GOT3 (cell line): ENCODE measurements at regions not wholly inside any gene's neighbourhood (a gene's known extent, or its start where the extent isn't known, plus 50 kb on each side); places are given as distances from the start of the nearest gene placed in this dataset.

ENCODE experiments used
- DNase-seq: peaks from one replicate; lab custom pipeline; 2025; ENCODE audit warnings: mixed read lengths; lab: John Stamatoyannopoulos, UW

DNA sequence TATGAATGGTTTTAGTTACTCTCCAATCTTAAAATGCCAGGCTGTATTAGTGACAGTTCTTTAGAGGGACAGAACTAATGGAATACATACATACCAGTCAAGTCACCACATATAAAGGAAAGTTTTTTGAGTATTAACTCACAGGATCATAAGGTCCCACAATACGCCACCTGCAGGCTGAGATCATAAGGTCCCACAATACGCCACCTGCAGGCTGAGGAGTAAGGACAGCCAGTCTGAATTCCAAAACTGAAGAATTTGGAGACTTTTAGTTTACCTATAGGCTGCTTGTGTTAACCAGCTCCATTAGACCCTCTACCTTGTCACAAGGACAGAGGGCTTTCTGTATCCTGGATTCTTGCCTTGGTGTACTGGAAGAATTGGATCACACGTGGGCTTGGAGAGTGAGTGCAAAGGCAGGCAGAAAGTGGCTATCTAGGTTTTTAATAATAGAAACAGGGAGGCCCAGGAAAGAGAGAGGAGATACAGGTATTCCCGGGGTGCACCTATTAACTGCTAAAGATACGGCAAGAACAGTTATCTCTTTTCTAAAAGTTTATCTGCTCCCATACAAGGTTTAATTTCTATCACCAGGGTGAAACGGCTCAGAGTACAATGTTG, 234.9 kb upstream of the CYRIA start:
- DNase-seq = no peak

DNA sequence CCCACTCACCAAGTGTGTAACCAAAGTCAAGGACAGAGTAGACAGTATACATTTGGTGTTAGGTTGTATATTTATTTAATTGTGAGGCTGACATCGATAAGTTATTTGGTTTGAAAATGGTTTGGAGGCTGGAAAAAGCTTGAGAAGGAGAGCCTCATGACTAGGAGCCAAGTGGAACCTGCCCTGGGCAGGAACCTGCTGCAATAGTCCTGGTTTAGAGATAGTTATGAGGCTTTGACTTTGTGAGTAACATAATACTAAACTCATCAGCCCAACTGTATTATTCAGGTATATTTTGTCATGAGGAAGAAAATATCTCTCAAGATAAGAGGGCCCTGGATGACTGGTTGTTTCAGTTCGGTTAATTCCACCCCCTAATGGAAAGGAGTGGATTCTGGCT, 234.3 kb upstream of the CYRIA start:
- DNase-seq = no peak

DNA sequence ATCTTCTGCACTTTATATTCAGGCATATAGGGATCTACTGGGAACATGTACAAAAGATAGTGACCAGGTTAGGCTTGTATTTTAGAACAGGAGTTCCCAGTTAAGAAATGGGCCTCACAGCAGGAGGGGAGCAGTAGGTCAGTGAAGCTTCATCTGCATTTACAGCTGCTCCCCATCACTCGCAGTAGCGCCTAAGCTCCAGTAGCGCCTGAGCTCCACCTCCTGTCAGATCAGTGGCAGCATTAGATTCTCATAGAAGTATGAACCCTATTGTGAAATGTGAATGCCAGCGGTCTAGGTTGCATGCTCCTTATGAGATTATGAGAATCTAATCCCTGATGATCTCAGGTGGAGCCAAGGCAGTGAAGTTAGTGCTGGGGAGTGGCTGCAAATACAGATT, 224.4 kb upstream of the CYRIA start:
- no peak for DNase-seq

DNA sequence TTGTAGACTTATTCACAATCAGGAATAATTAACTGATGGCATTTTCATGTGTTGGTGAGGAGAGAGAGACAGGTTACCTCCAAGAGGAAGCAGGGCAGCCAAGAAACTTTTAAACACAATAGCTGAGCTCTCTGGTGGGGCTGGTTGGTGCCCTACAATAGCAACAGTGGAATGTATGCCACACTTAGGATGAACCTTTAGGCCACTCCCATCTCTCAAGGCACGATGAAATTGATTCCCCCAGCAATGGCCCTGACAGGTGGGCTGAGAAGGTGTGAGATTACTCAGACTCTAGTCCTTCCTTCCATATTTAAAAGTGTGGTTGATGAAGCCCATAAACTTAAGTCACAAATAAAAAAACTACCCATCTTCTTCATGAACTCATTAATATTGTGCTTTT, 219.4 kb upstream of the CYRIA start:
- DNase-seq = no peak

DNA sequence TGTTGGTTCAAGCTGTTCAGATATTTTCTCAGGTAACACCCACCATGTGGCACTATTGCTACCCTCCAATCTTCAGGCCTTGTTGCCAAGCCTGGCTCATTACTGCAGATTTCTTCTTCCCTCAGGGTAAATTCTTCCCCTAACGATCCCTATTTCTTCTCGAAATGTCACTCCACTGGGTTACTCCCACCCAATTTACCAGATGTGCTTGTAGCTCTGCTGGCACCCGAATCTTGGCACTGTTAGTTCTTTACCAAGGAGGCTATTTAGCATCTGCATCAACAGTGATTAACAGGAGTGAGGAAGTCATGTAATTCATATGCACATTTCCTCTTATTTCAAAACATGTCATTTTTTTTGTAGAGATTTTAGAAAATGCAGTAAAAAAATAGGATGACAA, 217.1 kb upstream of the CYRIA start:
- no peak for DNase-seq

DNA sequence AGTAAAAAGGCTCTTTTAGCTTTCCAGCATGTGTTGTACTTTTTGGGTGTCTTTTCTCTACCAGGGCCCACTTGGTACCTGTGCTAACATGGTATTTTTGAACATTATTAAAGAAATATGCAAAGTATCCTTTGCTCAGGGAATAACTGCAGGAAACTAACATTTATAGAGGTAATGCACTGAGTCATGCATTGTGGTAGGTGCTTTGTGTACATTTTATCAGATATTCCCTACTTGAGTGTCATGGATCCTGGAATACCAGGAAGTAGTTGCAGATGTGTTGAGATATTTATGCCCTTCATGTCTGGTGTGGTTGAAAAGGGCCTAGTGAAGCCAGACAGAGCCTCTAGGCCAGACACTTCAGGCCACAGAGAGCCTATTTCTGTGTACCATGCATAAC, 215.5 kb upstream of the CYRIA start:
- DNase-seq = no peak

DNA sequence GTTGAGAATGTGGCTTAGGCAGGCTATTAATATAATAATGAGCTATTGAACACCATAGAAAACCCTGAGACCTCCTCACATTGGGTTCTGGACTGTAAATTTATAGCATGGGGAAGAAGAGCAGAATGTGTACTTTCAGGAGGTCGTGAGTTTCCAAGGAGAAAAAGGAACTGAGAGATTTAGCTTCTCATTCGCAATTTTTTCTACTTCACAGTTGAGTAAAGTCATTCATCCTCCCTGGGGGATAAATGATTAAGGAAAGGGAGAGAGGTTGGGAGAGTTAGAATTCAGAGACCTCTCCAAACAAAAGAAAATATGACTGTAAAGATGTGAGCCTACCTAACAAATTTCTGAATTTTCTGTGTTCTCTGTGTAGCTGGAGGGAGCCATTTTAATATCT, 205.8 kb upstream of the CYRIA start:
- DNase-seq = no peak

DNA sequence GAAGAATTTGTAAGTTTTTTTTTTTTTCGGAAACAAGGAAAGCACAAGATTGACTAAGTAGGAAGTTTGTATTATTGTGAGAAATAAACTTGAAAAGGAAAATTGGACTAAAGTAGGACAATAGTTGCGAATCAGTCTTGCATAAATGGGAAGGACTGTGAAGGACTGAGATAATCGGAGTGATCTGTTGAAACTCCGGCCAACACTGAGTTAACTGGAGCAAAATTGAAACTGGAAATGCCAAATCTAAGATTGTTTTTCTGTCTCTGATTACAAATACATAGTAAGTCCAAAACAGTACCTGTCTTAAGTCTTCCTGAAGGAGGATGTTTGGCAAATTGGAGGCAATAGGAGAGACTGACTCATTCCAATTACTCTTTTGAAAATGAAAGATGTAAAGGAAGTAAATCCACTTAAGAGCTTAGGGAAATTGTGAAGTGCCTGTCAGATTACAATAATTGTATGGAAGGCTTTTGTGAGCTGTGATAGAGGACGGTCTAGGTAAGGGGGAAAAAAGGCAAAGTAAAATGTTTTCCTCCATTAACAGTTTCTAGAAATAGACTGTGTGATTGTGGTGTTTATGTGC, 204.9 kb upstream of the CYRIA start:
- DNase-seq = no peak

DNA sequence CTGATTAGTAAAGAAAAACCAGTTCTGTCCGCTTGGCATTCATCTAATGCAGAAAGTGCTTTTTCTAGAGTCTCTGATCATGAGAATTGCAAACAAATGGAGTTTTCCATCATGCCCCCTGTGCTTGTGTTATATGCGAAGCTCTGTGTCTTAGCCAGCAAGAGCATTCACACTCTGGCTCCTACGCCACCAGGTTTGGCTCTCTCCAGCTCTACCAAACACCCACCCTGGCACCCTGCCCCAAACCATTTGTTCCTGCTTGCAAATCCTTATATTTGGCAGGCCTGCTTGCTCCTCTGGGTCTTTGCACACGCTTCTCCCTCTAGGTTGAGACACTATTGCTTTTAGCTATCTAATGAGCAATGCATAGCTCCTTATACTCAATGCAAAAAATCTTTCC, 204.1 kb upstream of the CYRIA start:
- DNase-seq = no peak

DNA sequence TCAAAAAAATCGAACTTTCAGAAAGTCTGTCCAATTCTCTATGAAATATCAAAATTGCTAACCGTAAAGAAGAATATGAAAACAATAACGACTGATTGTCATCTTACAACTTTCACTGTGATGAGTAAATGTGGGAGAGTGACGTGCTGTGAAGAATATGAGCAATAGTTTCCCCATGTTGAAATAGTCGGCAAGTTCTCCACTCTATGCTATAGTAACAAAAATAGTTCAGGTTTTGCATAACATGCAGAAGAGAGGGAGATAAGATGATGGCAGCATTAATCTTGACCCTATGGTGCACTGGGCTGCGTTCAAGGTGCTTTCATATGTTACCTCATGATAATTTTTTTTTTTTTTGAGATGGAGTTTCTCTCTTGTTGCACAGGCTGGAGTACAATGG, 196.8 kb upstream of the CYRIA start:
- DNase-seq = no peak

DNA sequence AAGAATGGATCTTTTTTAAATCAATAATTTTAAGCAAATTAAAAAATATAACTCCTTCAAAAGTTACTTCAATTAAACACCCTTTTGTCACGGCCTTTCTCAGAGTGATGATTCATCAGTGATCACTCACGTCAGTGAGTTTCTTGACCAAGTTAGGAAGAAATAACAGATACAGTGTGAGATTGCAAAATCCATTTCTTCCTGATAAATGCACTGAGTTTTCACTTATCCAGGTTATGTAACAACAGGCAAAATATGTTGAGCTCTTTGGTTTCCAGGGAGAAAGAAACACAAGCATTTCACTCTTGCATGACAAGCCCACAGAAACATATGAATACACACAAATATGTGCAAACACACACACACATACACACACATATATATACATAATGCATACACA, 195.9 kb upstream of the CYRIA start:
- DNase-seq = no peak

DNA sequence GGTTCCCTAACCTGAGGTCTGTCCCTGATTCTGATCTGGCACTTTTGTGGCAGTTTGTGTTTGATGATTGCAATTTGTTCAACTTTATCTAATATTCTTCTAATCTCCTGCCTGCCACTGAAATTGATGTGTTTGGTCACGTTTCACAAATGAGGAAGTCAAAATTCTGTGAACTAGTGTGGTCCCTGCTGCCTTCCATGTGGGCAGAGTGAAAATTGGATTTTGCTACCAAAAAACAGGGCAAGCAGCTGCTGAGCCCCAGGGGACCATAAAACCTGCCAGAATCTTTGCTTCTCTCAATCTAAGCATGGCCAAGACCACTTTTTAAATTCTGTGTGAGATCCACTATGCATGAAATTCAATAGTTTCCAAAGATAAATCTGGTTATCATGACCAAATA, 195.5 kb upstream of the CYRIA start:
- no peak for DNase-seq

DNA sequence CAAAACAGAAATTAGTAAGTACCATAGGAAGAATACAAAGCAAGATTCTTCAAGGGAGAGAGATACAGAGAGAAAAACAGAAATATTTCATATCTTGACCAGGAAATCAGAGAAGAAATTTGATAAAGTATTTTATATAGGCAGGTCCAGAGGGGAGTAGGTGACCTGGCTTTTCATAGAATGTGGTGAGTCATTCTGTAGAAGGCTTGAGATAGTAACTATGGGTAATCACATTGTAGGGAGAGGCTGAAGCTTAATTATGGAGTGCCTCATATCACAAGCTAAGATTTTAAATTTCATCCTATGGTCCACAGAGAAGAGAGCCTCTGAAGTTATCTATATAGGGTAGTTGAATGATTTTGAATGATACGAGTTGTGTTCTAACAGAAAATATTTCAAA, 195.0 kb upstream of the CYRIA start:
- no peak for DNase-seq

DNA sequence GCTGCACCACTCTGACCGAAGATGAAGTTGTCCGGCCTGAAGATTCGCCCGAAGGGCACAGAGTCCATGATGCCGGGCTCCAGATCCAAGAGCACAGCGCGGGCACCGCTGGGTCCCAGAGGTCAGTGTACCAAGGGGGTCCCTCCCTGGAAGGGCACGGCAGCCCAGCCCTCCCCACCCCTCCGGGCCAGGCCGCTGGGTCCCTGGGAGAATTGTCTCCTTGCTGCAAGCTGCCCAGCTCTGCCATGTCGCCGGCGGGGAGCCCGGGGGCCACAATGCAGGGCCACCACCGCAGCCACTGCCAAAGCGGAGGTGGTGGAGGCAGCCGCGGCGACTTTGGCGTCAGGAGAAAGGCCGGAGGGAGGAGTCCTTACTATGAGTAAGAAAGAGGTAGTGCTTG, 189.5 kb upstream of the CYRIA start:
- DNase-seq = no peak

DNA sequence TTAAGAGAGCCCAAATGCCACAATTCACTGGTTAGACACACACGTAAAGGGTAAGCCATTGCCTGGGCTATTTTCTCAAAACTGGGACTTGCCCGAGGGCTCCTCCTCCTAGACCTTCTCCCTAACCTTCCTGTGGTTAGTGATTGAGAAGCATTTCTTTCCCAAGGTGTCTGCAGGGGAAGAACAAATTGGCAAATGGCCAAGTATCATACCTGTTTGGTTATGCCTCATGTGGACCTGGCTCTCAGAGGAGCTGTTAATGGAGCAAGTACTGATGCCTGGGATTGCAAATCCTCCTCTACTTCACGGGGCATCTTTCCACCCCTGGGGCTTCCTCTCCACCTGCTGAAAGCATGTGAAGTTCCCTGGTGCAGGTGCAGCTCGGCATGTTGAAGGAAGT, 187.5 kb upstream of the CYRIA start:
- DNase-seq = no peak

DNA sequence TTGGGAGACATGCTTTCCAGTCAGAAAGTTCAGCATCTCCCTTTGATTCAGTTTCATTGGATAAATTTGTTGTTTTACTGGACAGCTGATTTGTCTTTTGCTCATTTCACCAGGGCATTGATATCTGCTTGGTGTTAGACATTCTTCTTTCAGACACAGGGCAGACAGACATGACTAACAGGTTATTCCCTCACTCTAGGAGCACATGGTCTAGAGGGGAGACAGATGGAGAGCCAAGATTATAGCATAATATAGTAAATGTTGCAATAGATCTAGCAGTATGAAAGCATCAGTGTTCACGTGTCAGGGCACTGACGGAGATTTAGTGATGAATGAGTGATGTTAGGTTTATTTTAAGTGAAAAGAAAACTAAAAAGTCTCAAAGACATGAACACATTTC, 187.0 kb upstream of the CYRIA start:
- no peak for DNase-seq

DNA sequence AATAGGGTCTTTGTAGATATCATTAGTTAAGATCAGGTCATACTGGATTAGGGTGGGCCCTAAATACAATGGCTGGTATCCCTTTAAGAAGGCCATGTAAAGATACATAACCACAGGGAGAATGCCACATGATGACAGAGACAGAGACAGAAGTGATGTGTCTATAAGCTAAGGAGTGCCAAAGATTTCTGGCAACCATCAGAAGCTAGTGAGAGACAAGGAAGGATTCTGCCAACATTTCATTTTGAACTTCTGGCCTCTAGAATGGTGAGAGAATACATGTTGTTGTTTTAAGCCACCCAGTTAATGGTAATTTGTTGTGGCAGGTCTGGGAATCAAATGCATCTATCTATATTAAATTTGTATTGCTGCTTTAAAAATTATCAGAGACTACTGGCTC, 185.5 kb upstream of the CYRIA start:
- no peak for DNase-seq

DNA sequence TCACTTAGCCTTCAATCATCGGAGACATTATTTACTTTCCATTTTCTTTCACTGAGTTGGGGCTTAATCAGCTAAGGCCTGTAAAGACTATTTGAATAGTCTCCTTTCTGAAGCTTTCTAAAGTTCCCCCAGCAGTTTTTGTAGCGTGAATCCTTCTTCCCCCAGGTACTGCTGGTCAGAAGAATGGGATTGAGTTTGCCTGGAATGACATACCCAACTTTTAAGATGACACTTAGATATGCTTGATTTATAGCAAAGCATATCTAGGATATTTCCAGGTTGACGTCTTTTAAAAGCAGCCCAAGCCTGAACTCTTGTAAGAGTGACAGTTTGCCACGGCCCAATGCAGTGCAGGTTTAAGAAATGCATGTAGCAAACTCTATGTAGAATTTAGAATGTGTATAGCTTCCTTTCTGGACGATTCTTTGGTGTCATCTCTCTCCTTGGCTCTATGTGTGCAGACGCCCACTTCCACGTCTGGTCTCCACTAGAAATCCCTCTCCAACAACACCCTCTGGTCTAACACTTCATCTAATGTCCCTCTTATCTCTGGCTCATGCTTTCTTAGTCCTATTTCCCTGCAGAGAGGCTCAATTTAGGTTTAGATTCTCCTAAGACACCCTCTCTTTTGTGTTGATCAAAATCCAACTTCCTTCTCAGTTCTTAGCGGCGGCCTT, 175.0 kb upstream of the CYRIA start:
- DNase-seq = no peak

DNA sequence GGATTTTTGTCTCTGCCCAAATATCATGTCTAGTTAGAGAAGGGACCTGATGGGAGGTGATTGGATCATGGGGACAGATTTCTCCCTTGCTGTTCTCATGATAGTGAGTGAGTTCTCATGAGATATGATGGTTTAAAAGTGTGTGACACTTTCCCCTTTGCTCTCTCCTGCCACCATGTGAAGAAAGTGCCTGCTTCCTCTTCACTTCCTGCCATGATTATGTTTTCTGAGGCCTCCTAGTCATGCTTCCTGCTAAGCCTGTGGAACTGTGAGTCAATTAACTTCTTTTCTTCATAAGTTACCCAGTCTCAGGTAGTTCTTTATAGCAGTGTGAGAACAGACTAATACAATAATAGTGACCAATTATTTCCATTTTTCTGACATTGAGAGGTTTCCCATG, 167.3 kb upstream of the CYRIA start:
- DNase-seq = no peak

DNA sequence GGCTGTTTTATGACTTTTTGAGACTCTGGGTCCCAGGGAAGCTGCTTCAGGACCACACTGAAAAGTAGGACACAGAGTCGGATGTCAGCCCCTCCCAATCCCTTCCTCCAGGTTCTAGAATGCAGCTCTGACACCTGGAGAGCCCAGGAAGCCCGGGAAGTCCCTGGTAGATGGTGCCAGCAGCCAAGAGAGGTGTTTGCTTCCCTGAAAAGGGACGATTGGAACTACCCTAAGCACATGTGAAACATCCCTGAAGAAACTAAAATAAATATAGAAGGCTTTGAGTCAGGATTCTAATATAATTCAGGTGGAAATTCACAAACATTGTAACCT, 163.2 kb upstream of the CYRIA start:
- no peak for DNase-seq

DNA sequence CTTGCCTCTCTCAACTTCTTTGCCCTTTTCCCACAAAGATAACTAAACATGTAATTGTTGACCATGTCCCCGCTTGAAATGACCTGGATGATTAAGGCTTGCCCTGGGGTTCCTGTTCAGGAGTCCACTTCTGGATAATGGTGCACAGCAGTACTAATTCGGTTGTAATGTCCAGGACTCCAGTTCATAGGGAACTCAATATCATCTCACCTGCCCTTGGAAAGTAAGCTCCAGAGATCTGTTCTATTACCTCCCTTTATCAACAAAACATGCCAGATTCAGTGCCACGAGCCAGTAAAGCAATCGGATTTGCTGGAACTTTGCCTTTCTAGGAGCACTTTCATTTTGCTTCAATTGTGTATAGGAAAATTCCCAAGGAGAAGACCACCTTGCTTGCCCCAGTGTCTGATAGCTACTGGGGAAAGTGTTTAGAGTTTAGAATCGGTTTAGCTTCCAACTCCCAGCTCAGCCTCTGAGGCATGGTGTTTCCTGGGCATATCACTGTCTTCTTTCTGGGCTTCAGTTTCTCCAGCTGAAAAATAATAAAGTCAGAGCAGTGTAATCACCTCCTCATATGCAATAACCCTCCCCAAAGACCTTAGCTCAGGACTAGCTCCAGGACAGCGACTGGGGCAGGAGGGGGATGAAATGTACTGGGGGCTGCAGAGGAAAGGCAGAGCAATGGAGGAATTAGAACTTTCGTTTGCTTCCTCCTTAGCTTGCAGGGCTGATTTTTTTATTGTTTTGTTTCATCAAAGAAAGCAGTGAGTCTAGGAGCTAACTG, 162.6 kb upstream of the CYRIA start:
- DNase-seq = no peak

DNA sequence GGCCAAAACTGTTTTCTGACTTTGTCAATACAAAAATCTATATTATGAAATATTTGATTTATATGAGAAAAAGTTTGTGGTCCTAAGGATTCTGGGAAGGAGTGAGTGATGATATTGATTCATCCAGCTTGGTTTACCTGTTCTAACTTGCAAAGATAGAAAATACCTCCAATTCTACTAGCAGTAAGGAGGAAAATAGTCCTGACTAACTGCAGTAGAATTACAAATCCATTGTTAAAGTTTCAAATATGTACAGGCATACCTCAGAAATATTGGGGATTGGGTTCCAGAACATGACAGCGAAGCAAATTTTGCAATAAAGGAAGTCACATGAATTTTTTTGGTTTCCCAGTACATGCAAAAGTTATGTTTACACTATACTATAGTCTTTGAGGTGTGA, 158.8 kb upstream of the CYRIA start:
- no peak for DNase-seq

DNA sequence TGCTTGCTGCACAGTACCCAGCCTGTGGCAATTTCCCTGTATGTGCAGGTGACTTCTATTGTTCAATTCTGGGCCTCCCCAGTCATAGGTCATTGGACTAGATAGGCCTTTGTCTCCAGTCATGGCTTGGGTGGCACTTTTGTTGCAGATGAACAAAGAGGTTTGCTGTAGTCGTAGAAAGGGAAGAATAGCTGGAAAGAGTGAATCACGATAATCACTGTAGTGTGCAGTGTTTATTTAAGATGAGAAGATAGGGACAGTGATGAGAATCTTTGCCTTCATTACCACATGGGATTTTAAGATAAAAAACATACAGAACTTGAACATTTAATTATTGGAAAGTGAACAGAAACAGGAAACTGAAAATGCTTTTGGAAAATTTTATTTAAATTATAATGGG, 156.1 kb upstream of the CYRIA start:
- no peak for DNase-seq
